Karpas-422 (cell line): ENCODE measurements at regions not wholly inside any gene's neighbourhood (a gene's known extent, or its start where the extent isn't known, plus 50 kb on each side); places are given as distances from the start of the nearest gene placed in this dataset. TPM values are rescaled to one million over a fixed set of nuclear protein-coding genes. Genes with fewer than 3 reads are reported as not detected.

ENCODE experiments used
- DNase-seq: peaks from one replicate; pipeline ENCODE4 v3.0.0-alpha.2; 2015
- H2AFZ ChIP-seq: fragments of 200-600 bp; sonication (generic); 2 replicates; pipeline ENCODE4 v1.6.1; 2014; ENCODE audit warnings: antibody characterized with exemption, low read length, mixed read lengths
- H3K27ac ChIP-seq: fragments of 200-600 bp; sonication (generic); 2 replicates; pipeline ENCODE4 v1.5.1; 2014; ENCODE audit warnings: mild to moderate bottlenecking, low read length, moderate library complexity
- H3K27me3 ChIP-seq: fragments of 200-600 bp; sonication (generic); 2 replicates; pipeline ENCODE4 v1.6.1; 2014; ENCODE audit warnings: low read length, mixed read lengths
- H3K36me3 ChIP-seq: fragments of 200-600 bp; sonication (generic); 2 replicates; pipeline ENCODE4 v1.6.1; 2014; ENCODE audit warnings: low read length, mixed read lengths; ENCODE audit not compliant: insufficient read depth
- H3K4me1 ChIP-seq: fragments of 200-600 bp; sonication (generic); 2 replicates; pipeline ENCODE4 v1.6.1; 2014; ENCODE audit warnings: mild to moderate bottlenecking, low read length, mixed read lengths
- H3K4me2 ChIP-seq: fragments of 200-600 bp; sonication (generic); 2 replicates; pipeline ENCODE4 v1.6.1; 2014; ENCODE audit warnings: low read length, low read depth, mild to moderate bottlenecking; ENCODE audit not compliant: poor library complexity, severe bottlenecking
- H3K4me3 ChIP-seq: fragments of 200-600 bp; sonication (generic); 2 replicates; pipeline ENCODE4 v1.5.1; 2014; ENCODE audit warnings: mild to moderate bottlenecking, antibody characterized with exemption, low read length, mixed read lengths
- H3K79me2 ChIP-seq: fragments of 200-600 bp; sonication (generic); 2 replicates; pipeline ENCODE4 v1.6.1; 2014; ENCODE audit warnings: mild to moderate bottlenecking, low read length, mixed read lengths
- H3K9ac ChIP-seq: fragments of 200-600 bp; sonication (generic); 2 replicates; pipeline ENCODE4 v1.6.0; 2014; ENCODE audit warnings: low read length
- H3K9me2 ChIP-seq: fragments of 200-600 bp; sonication (generic), shearing (Covaris generic); replicated peaks from 2 replicates; pipeline ENCODE4 v1.6.0; 2014; ENCODE audit warnings: mild to moderate bottlenecking, low read length, moderate library complexity; ENCODE audit not compliant: insufficient read depth
- H3K9me3 ChIP-seq: fragments of 300-700, 200-600 bp; sonication (generic); 2 replicates; pipeline ENCODE4 v1.6.1; 2014; ENCODE audit warnings: low read length, mixed read lengths
- H4K20me1 ChIP-seq: fragments of 200-600 bp; sonication (generic); 2 replicates; pipeline ENCODE4 v1.6.1; 2014; ENCODE audit warnings: mild to moderate bottlenecking, antibody characterized with exemption, low read length, low read depth; ENCODE audit not compliant: insufficient read depth
- small RNA-seq: library from RNA; depleted of rRNA; stranded (forward); fragments of <200 nt; gene quantifications from one replicate; pipeline ENCODE3, GENCODE V24; 2014

GRCh38 chr4:36011381-36011780 is 232.9 kb downstream of the ARAP2 start:
- Histone ChIP-seq H3K27me3 (no peaks in the 10 kb centered on the region), H3K9ac (no peak overlapping the region), H3K79me2 (no peaks in the 10 kb centered on the region), H3K9me2 (no peaks in the 10 kb centered on the region), H3K27ac (no peak overlapping the region), H3K36me3 (no peaks in the 10 kb centered on the region), H3K4me3 (no peak overlapping the region), H3K4me2 (no peak overlapping the region), H4K20me1 (no peaks in the 10 kb centered on the region), H2AFZ (no peak overlapping the region), H3K4me1 (no peaks in the 10 kb centered on the region), H3K9me3 (peaks cover 16% of the 10 kb centered on the region)
- no peak for DNase-seq

GRCh38 chr4:36012503-36012902 is 231.8 kb downstream of the ARAP2 start:
- H3K27ac ChIP-seq, result no peak overlapping the region
- no peak for DNase-seq
- no peaks in the 10 kb centered on the region for H3K9me2 ChIP-seq
- H3K9ac ChIP-seq, result no peak overlapping the region
- no peaks in the 10 kb centered on the region for H3K79me2 ChIP-seq
- no peaks in the 10 kb centered on the region for H3K27me3 ChIP-seq
- H4K20me1 ChIP-seq, result no peaks in the 10 kb centered on the region
- H3K36me3 ChIP-seq, result no peaks in the 10 kb centered on the region
- no peak overlapping the region for H3K4me3 ChIP-seq
- no peaks in the 10 kb centered on the region for H3K4me1 ChIP-seq
- no peak overlapping the region for H3K4me2 ChIP-seq
- no peak overlapping the region for H2AFZ ChIP-seq
- peaks cover 16% of the 10 kb centered on the region for H3K9me3 ChIP-seq

DNA sequence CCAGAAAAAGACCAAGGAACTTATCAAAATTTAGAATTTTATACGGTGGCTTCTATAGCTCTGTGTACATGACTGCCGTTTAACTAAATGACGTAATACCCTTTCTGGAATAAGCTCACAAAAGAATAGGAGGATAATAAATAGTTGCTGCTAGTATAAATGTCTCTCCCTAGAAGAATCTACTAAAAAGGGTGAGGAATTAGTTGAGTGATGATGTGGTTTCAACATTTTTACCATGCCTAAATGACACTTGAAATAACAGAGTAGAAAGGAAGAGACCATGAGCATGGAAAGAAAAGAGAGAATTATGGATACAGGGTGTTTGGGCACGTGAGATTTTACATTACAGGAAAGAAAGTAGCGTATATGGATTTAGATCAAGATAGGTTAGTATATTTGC is 231.1 kb downstream of the ARAP2 start:
- Histone ChIP-seq H3K4me2 (no peak overlapping the region), H3K27me3 (no peaks in the 10 kb centered on the region), H3K79me2 (no peaks in the 10 kb centered on the region), H3K9me3 (peaks cover 16% of the 10 kb centered on the region), H3K9me2 (no peaks in the 10 kb centered on the region), H3K27ac (no peak overlapping the region), H3K9ac (no peak overlapping the region), H3K4me3 (no peak overlapping the region), H4K20me1 (no peaks in the 10 kb centered on the region), H3K36me3 (no peaks in the 10 kb centered on the region), H3K4me1 (no peaks in the 10 kb centered on the region), H2AFZ (no peak overlapping the region)
- DNase-seq, result no peak

Small RNA genes lying in the stretch of these regions (small RNA-seq; reads per million reads assigned to genes)
- gene AC097535.2, result not detected
- 0.20 reads per million for gene RF01210
- not detected for gene RNU6-573P
